ENCODE measurements at regions not wholly inside any gene's neighbourhood (a gene's known extent, or its start where the extent isn't known, plus 50 kb on each side); places are given as distances from the start of the nearest gene placed in this dataset.

DNA sequence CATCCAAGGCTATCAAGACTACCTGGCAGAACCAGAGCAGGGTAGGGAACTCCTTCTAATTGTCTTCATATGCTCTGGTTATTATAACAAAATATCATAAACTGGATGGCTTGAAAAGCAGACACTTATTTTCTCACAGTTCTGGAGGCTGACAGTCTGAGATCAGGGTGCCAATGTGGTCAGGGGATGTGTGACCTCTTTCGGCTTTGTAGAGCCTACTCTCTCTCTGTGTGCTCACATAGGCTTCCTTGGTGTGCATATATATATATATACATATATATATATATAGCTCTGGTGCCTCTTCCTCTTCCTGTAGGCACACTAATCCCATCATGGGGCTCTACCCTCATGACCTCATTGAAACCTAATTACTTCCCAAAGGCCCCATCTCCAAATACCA is 101.6 kb downstream of the ARL6IP6 start:
- TF ChIP-seq CTCF (IDR thresholded peaks at IDR 0.05) (no peak), POLR2AphosphoS5 (IDR thresholded peaks at IDR 0.05) (no peak)
